ENCODE measurements at regions not wholly inside any gene's neighbourhood (a gene's known extent, or its start where the extent isn't known, plus 50 kb on each side); places are given as distances from the start of the nearest gene placed in this dataset.

DNA sequence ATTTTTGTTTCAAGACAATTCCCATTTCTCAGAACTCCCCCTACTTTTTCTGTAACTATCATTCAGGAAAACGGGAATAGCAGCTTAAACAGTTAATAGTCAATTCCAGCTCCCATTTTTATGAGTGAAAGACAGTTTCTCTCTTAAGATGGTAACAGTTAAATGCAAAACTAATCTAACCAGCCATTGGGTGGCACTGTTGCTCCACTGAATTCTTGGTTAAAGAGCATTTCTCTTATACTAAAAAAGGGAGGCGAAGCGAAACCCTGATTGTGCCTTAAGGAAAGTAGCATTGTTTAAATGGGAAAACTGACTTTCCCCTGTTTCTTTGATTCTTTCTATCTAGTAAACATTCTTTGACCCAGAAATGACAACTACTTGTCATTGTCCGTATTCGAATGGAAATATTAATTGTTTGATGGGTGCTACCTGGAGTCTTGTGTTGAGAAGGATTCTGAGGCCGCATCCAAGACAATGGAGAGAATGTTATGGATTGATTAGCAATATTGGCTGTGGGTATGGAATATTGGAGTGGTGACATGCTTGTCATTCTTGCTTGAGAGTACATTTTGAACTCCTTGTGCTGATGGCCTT is 507.8 kb downstream of the MAT2B start:
- no peaks in the 10 kb centered on the region for H3K27me3 ChIP-seq (ENCODE audit: control insufficient read depth, insufficient read depth, low read length)
- H3K9me3 ChIP-seq (ENCODE audit: control insufficient read depth, insufficient read depth, low read length) = no peaks in the 10 kb centered on the region
- peak; percentile 25 to 33 for DNase-seq
- H3K4me1 Mint-ChIP-seq = no peaks in the 10 kb centered on the region
- no peak overlapping the region for H3K4me3 ChIP-seq (ENCODE audit: low read length)
- intact Hi-C loops (cut with micrococcal nuclease) = loop anchor here (1.0 to 10.0 kb wide), 3 partner anchors 316 to 1192 kb away; no protein-coding TSS in a partner anchor
- H3K27me3 Mint-ChIP-seq (ENCODE audit: low read depth in 2 of 2) = no peaks in the 10 kb centered on the region
- H3K36me3 Mint-ChIP-seq = no peaks in the 10 kb centered on the region
- H3K36me3 ChIP-seq (ENCODE audit: control insufficient read depth, insufficient read depth, low read length) = no peaks in the 10 kb centered on the region
- no peak overlapping the region for H3K27ac Mint-ChIP-seq
- no peaks in the 10 kb centered on the region for H3K4me1 ChIP-seq (ENCODE audit: control insufficient read depth, insufficient read depth, low read length)
- no peak overlapping the region for H3K4me3 Mint-ChIP-seq
- H3K27ac ChIP-seq (ENCODE audit: low read length) = no peak overlapping the region
- peak; percentile 74 for TF ChIP-seq CTCF (IDR thresholded peaks at IDR 0.05)
- ATAC-seq = peak in 2 of 3 donors; percentile 55 to 60
- H3K9me3 Mint-ChIP-seq = no peaks in the 10 kb centered on the region
- 66% methylated on average over 5 of the region's 6 CpGs for WGBS (ENCODE audit: insufficient coverage)

DNA sequence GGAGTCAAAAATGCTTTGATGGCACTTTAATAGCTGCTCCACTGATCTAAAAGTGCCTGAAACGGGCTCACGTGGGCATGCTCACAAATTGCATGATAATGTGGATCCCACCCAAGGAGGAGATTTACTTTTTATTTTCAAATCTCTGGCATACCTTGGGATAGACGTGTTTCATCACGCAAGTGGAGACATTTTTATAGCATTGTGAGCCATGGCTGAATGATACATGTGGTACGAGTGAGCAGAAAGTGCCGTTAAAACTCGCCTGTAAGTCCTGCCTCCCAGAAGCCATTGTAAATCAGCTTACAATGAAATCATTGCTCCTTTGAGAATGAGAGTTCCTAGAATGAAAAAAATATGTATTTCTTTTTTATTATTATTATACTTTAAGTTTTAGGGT is 514.7 kb downstream of the MAT2B start:
- 90% methylated on average over 7 of the region's 7 CpGs for WGBS (ENCODE audit: insufficient coverage)
- no peaks in the 10 kb centered on the region for H3K4me1 ChIP-seq (ENCODE audit: control insufficient read depth, insufficient read depth, low read length)
- no peak overlapping the region for H3K4me3 Mint-ChIP-seq
- no peaks in the 10 kb centered on the region for H3K9me3 ChIP-seq (ENCODE audit: control insufficient read depth, insufficient read depth, low read length)
- H3K27me3 ChIP-seq (ENCODE audit: control insufficient read depth, insufficient read depth, low read length) = no peaks in the 10 kb centered on the region
- no peak for ATAC-seq
- H3K36me3 ChIP-seq (ENCODE audit: control insufficient read depth, insufficient read depth, low read length) = no peaks in the 10 kb centered on the region
- no peaks in the 10 kb centered on the region for H3K9me3 Mint-ChIP-seq
- H3K27ac ChIP-seq (ENCODE audit: low read length) = no peak overlapping the region
- H3K4me1 Mint-ChIP-seq = no peaks in the 10 kb centered on the region
- intact Hi-C loops (cut with micrococcal nuclease) = no loop called here
- no peaks in the 10 kb centered on the region for H3K36me3 Mint-ChIP-seq
- H3K27me3 Mint-ChIP-seq (ENCODE audit: low read depth in 2 of 2) = peaks cover 0 to 11% of the 10 kb centered on the region in 2 donors
- TF ChIP-seq CTCF (IDR thresholded peaks at IDR 0.05) = no peak
- H3K4me3 ChIP-seq (ENCODE audit: low read length) = no peak overlapping the region
- H3K27ac Mint-ChIP-seq = no peak overlapping the region
- no peak for DNase-seq

DNA sequence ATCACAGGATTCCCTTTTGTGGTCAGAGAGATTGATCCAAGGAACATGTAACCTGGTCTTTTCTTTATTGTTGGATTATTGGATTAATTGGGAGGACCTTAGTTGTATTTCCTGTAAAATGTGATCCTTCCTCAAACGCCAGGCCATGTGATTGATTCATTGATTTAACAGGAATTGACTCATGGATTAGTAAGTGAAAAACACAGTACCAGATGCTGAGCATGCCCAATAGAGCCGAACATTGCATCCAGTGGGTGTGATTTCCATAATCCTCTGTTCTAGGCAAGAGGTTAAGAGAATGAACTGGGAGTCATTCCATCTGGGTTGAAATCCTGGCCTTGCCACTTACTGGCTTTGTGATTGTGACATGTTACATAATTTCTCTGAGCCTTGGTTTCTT is 522.3 kb downstream of the MAT2B start:
- TF ChIP-seq CTCF (IDR thresholded peaks at IDR 0.05) = no peak
- Histone ChIP-seq H3K27me3 (ENCODE audit: control insufficient read depth, insufficient read depth, low read length) (no peaks in the 10 kb centered on the region), H3K4me1 (ENCODE audit: control insufficient read depth, insufficient read depth, low read length) (no peaks in the 10 kb centered on the region), H3K9me3 (ENCODE audit: control insufficient read depth, insufficient read depth, low read length) (no peaks in the 10 kb centered on the region), H3K36me3 (ENCODE audit: control insufficient read depth, insufficient read depth, low read length) (no peaks in the 10 kb centered on the region), H3K4me3 (ENCODE audit: low read length) (no peak overlapping the region), H3K27ac (ENCODE audit: low read length) (no peak overlapping the region)
- Mint-ChIP-seq H3K36me3 (no peaks in the 10 kb centered on the region), H3K27me3 (ENCODE audit: low read depth in 2 of 2) (peaks cover 2 to 32% of the 10 kb centered on the region in 2 donors), H3K4me1 (no peaks in the 10 kb centered on the region), H3K27ac (no peak overlapping the region), H3K9me3 (no peaks in the 10 kb centered on the region), H3K4me3 (no peak overlapping the region)
- 79% methylated on average over 2 of the region's 2 CpGs for WGBS (ENCODE audit: insufficient coverage)
- ATAC-seq (no peak), DNase-seq (no peak)
- intact Hi-C loops (cut with micrococcal nuclease) = no loop called here

DNA sequence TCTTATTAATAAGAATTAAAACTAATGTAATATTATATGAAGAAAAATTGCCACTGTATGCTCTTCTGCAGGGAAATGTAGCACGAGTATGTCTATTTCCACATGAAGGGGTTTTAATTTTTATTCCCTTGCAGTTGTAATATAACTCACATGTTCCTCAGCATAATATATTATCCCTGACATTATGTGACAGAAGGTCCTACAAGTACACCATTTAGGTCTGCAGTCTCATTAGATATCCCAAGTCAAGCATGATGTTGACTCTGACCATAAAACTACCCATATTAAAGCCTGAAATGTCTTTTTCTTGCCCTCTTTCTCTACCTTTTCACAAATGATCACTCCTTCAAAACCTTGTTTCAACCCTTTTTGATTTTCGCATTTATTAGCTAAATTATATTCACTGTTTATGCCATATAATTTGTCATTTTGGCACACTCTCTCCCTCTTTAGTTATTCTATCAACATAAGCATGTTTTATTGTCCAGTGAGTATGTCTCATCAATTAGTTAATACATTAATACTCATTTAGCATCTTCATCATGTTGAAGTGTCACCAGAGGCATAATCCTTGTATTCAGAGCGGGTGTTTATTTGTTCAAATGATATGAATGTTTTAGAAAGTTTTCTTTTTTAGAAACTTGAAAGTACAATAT is 532.8 kb downstream of the MAT2B start:
- Histone ChIP-seq H3K27ac (ENCODE audit: low read length) (no peak overlapping the region), H3K36me3 (ENCODE audit: control insufficient read depth, insufficient read depth, low read length) (no peaks in the 10 kb centered on the region), H3K9me3 (ENCODE audit: control insufficient read depth, insufficient read depth, low read length) (no peaks in the 10 kb centered on the region), H3K27me3 (ENCODE audit: control insufficient read depth, insufficient read depth, low read length) (no peaks in the 10 kb centered on the region), H3K4me1 (ENCODE audit: control insufficient read depth, insufficient read depth, low read length) (no peaks in the 10 kb centered on the region), H3K4me3 (ENCODE audit: low read length) (no peak overlapping the region)
- Mint-ChIP-seq H3K27me3 (ENCODE audit: low read depth in 2 of 2) (peaks cover 0 to under 1% of the 10 kb centered on the region in 2 donors), H3K36me3 (no peaks in the 10 kb centered on the region), H3K4me3 (no peak overlapping the region), H3K27ac (no peak overlapping the region), H3K9me3 (no peaks in the 10 kb centered on the region), H3K4me1 (no peaks in the 10 kb centered on the region)
- 100% methylated on average over 1 of the region's 3 CpGs for WGBS (ENCODE audit: insufficient coverage)
- intact Hi-C loops (cut with micrococcal nuclease) = no loop called here
- ATAC-seq = no peak
- no peak for TF ChIP-seq CTCF (IDR thresholded peaks at IDR 0.05)
- DNase-seq = no peak

Measured in natural killer cell (primary cell).